ENCODE measurements at regions not wholly inside any gene's neighbourhood (a gene's known extent, or its start where the extent isn't known, plus 50 kb on each side); places are given as distances from the start of the nearest gene placed in this dataset.

GRCh38 chr3:137938876-137939275 lies 71.1 kb upstream of the CLDN18 start:
- TF ChIP-seq CTCF (IDR thresholded peaks at IDR 0.05) (no peak), EZH2 (IDR thresholded peaks at IDR 0.05; ENCODE audit: borderline replicate concordance, insufficient read depth, low read depth, low read length, poor library complexity, severe bottlenecking) (no peak)

All from B cell (primary cell).